Ascending aorta (tissue), 2 donors: ENCODE measurements at regions not wholly inside any gene's neighbourhood (a gene's known extent, or its start where the extent isn't known, plus 50 kb on each side); places are given as distances from the start of the nearest gene placed in this dataset.
"Not testable (repeated sequence)": the region's sequence is repeated elsewhere in the genome, so short reads cannot be mapped to it uniquely, and the experiment has no call there.

ENCODE experiments used
- DNase-seq, 2 donors: peaks; one replicate each; pipeline ENCODE4 v3.0.0-alpha.2; 2019; ENCODE audit warnings: low spot score in 2 of 2
- H3K27ac ChIP-seq, 2 donors: fragments of 200-600 bp; sonication (generic); one replicate each; pipeline ENCODE4 v1.5.1; 2016 to 2017; ENCODE audit warnings: mild to moderate bottlenecking in 1 of 2
- H3K27me3 ChIP-seq: fragments of 200-600 bp; sonication (generic); one replicate; pipeline ENCODE4 v1.5.1; 2017
- H3K36me3 ChIP-seq, 2 donors: fragments of 200-600 bp; sonication (generic); one replicate each; pipeline ENCODE4 v1.5.1; 2016
- H3K4me1 ChIP-seq, 2 donors: fragments of 200-600 bp; sonication (generic); one replicate each; pipeline ENCODE4 v1.5.1; 2016 to 2017; ENCODE audit warnings: mild to moderate bottlenecking in 1 of 2
- H3K4me3 ChIP-seq, 2 donors: fragments of 200-600 bp; sonication (generic); one replicate each; pipeline ENCODE4 v1.5.1; 2016 to 2017; ENCODE audit warnings: mild to moderate bottlenecking in 1 of 2
- H3K9me3 ChIP-seq, 2 donors: fragments of 200-600 bp; sonication (generic); one replicate each; pipeline ENCODE4 v1.5.1; 2016
- CTCF ChIP-seq, 3 experiments: fragments of 200-600 bp in 2 of 3; fragments of 450-650 bp in 1 of 3; sonication (generic) in 2 of 3; IDR thresholded peaks; one replicate each; pipeline ENCODE4 v1.5.1; 2016 to 2019; ENCODE audit warnings: antibody characterized with exemption in 3 of 3, mild to moderate bottlenecking in 1 of 3, moderate library complexity in 1 of 3
- intact Hi-C: fragments of 100-400 bp; cut with DNase I; formaldehyde crosslinking; loops from one replicate; pipeline ENCODE4 v1.15.1; 2023

- DNase-seq, H3K4me3 ChIP-seq, H3K4me1 ChIP-seq, intact Hi-C loops, H3K27me3 ChIP-seq, H3K27ac ChIP-seq, H3K36me3 ChIP-seq, H3K9me3 ChIP-seq: not testable (repeated sequence)
Observed at GRCh38 chr16:32039919-32040318, 166.3 kb downstream of the ZNF267 start.

GRCh38 chr16:32066016-32066651 lies 187.0 kb upstream of the TP53TG3D start:
- H3K4me1 ChIP-seq, H3K36me3 ChIP-seq, H3K9me3 ChIP-seq, intact Hi-C loops, H3K4me3 ChIP-seq, DNase-seq, H3K27ac ChIP-seq, H3K27me3 ChIP-seq: not testable (repeated sequence)

GRCh38 chr16:32071586-32071985 lies 181.5 kb upstream of the TP53TG3D start:
- intact Hi-C loops, H3K9me3 ChIP-seq, DNase-seq, H3K27me3 ChIP-seq, H3K4me3 ChIP-seq, H3K36me3 ChIP-seq, H3K27ac ChIP-seq, H3K4me1 ChIP-seq: not testable (repeated sequence)

- H3K27ac ChIP-seq, H3K36me3 ChIP-seq, H3K4me1 ChIP-seq, DNase-seq, H3K4me3 ChIP-seq, H3K9me3 ChIP-seq, H3K27me3 ChIP-seq, intact Hi-C loops: not testable (repeated sequence)
Observed at GRCh38 chr16:32083891-32084290, 169.2 kb upstream of the TP53TG3D start.

GRCh38 chr16:32084656-32085401 lies 168.3 kb upstream of the TP53TG3D start:
- H3K9me3 ChIP-seq, DNase-seq, H3K4me3 ChIP-seq, H3K27me3 ChIP-seq, intact Hi-C loops, H3K36me3 ChIP-seq, H3K27ac ChIP-seq, H3K4me1 ChIP-seq: not testable (repeated sequence)

GRCh38 chr16:32085438-32086141 lies 167.5 kb upstream of the TP53TG3D start:
- DNase-seq, intact Hi-C loops, H3K4me1 ChIP-seq, H3K27ac ChIP-seq, H3K27me3 ChIP-seq, H3K9me3 ChIP-seq, H3K36me3 ChIP-seq: not testable (repeated sequence)
- peak overlapping the region in 1 of 2 donors; percentile 48 for H3K4me3 ChIP-seq

GRCh38 chr16:32115562-32115961 lies 137.5 kb upstream of the TP53TG3D start:
- H3K36me3 ChIP-seq, DNase-seq, intact Hi-C loops, H3K4me1 ChIP-seq, H3K27ac ChIP-seq, H3K27me3 ChIP-seq, H3K9me3 ChIP-seq: not testable (repeated sequence)
- H3K4me3 ChIP-seq = peak overlapping the region; percentile 33 to 57

GRCh38 chr16:32116080-32116479 lies 137.0 kb upstream of the TP53TG3D start:
- no peak overlapping the region for H3K27ac ChIP-seq
- no peak for DNase-seq
- intact Hi-C loops = no loop called here
- no peaks in the 10 kb centered on the region for H3K9me3 ChIP-seq
- H3K4me3 ChIP-seq = peak overlapping the region; percentile 33 to 57
- TF ChIP-seq CTCF (IDR thresholded peaks at IDR 0.05) = no peak
- no peaks in the 10 kb centered on the region for H3K27me3 ChIP-seq
- no peaks in the 10 kb centered on the region for H3K4me1 ChIP-seq
- H3K36me3 ChIP-seq = no peaks in the 10 kb centered on the region

GRCh38 chr16:32116533-32116932 lies 136.6 kb upstream of the TP53TG3D start:
- H3K27ac ChIP-seq, H3K27me3 ChIP-seq, intact Hi-C loops, DNase-seq, H3K4me1 ChIP-seq, H3K9me3 ChIP-seq, H3K36me3 ChIP-seq: not testable (repeated sequence)
- peak overlapping the region; percentile 33 to 57 for H3K4me3 ChIP-seq

- H3K27me3 ChIP-seq, DNase-seq, H3K27ac ChIP-seq, H3K36me3 ChIP-seq, H3K9me3 ChIP-seq, H3K4me1 ChIP-seq, H3K4me3 ChIP-seq, intact Hi-C loops: not testable (repeated sequence)
Observed at GRCh38 chr16:32120372-32120771, 132.7 kb upstream of the TP53TG3D start.

GRCh38 chr16:32120779-32121178 lies 132.3 kb upstream of the TP53TG3D start:
- DNase-seq, H3K27ac ChIP-seq, H3K4me1 ChIP-seq, H3K9me3 ChIP-seq, H3K27me3 ChIP-seq, H3K36me3 ChIP-seq, H3K4me3 ChIP-seq, intact Hi-C loops: not testable (repeated sequence)

- H3K27ac ChIP-seq, intact Hi-C loops, H3K9me3 ChIP-seq, DNase-seq, H3K27me3 ChIP-seq, H3K4me1 ChIP-seq, H3K4me3 ChIP-seq, H3K36me3 ChIP-seq: not testable (repeated sequence)
Observed at GRCh38 chr16:32121273-32121900, 131.7 kb upstream of the TP53TG3D start.

- H3K4me1 ChIP-seq, H3K36me3 ChIP-seq, H3K9me3 ChIP-seq, DNase-seq, intact Hi-C loops, H3K4me3 ChIP-seq, H3K27me3 ChIP-seq, H3K27ac ChIP-seq: not testable (repeated sequence)
Observed at GRCh38 chr16:32152434-32152833, 100.7 kb upstream of the TP53TG3D start.
